D721Med (cell line): ENCODE measurements at regions not wholly inside any gene's neighbourhood (a gene's known extent, or its start where the extent isn't known, plus 50 kb on each side); places are given as distances from the start of the nearest gene placed in this dataset.

Source experiments
- DNase-seq: peaks from one replicate; pipeline ENCODE4 v3.0.0; 2011; ENCODE audit warnings: low spot score; ENCODE audit not compliant: insufficient read length
- FAIRE-seq: peaks from 2 replicates; lab custom pipeline; 2011; peaks lifted over from hg19 to GRCh38; lab: Jason Lieb, UNC
- CTCF ChIP-seq: IDR thresholded peaks from 2 replicates; pipeline ENCODE4 v1.5.1; 2012; ENCODE audit warnings: mild to moderate bottlenecking, control low read depth; ENCODE audit not compliant: insufficient read depth; ENCODE audit errors: missing control alignments

- no peak for TF ChIP-seq CTCF
- DNase-seq (no peak), FAIRE-seq (peak; percentile 99)
Measured at GRCh38 chr4:162565730-162566129, 401.9 kb upstream of the FSTL5 start.

- no peak for DNase-seq
- no peak for FAIRE-seq
Measured at GRCh38 chr4:162560073-162560472, 396.3 kb upstream of the FSTL5 start.

GRCh38 chr4:162557516-162558106 is 393.8 kb upstream of the FSTL5 start:
- no peak for TF ChIP-seq CTCF
- FAIRE-seq = no peak

More at GRCh38 chr4:162560073-162560472, 396.3 kb upstream of the FSTL5 start:
- TF ChIP-seq CTCF = no peak

GRCh38 chr4:162535121-162535520 is 371.3 kb upstream of the FSTL5 start:
- FAIRE-seq (no peak), DNase-seq (no peak)
- TF ChIP-seq CTCF = no peak

More at GRCh38 chr4:162557516-162558106, 393.8 kb upstream of the FSTL5 start:
- DNase-seq = no peak

- DNase-seq (no peak), FAIRE-seq (no peak)
- no peak for TF ChIP-seq CTCF
Measured at GRCh38 chr4:162523171-162523570, 359.4 kb upstream of the FSTL5 start.

GRCh38 chr4:162522724-162523123 is 358.9 kb upstream of the FSTL5 start:
- TF ChIP-seq CTCF = no peak
- FAIRE-seq (no peak), DNase-seq (no peak)

- no peak for TF ChIP-seq CTCF
- FAIRE-seq (no peak), DNase-seq (no peak)
Measured at GRCh38 chr4:162510937-162511336, 347.1 kb upstream of the FSTL5 start.
